HG02623 (cell line): ENCODE measurements at regions not wholly inside any gene's neighbourhood (a gene's known extent, or its start where the extent isn't known, plus 50 kb on each side); places are given as distances from the start of the nearest gene placed in this dataset.
"Not testable (repeated sequence)": the region's sequence is repeated elsewhere in the genome, so short reads cannot be mapped to it uniquely, and the experiment has no call there.

Source experiments
- ATAC-seq: cut with Tn5 transposase; IDR thresholded peaks from one replicate; pipeline ENCODE4 v1.9.1; 2021; ENCODE audit warnings: moderate library complexity; ENCODE audit not compliant: unreplicated experiment

DNA sequence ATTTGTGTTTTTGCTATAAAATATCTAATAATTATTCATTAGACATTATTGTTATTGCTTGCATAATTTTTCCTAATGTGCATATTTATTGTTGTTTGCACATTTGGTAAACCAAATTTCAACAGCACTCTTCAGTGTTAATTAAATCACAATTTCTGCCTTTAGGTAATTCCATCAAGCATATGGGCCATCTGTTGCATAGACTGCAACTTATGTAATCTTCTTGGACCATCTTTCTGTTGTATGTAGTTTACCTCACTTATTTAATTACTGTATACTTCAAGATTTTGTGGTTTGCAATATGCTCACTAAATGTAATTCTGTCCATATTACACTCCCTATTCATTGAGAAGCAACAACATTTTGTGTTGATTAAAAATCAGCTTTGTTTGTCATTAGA is 1360.1 kb downstream of the REEP3 start:
- ATAC-seq, result no peak

DNA sequence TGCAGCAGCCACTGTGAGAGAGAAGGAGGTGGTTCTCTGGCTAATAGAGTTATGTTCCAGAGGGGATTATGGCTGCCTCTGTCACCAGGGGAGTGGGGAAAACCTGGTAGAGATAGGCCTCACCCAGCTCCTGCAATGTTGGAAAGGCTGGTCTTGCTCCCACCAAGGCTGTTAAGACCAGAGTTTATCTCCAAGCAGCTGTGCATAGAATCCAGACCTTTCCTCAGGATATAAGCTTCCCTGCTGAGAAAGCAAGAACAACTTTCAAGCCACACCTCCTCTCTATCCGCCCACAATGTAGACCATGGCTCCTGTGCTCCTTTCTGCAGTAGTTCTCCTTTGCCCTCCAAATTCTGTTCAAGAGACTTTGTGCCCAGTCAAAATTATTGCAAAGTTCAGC is 1375.4 kb downstream of the REEP3 start:
- no peak for ATAC-seq

DNA sequence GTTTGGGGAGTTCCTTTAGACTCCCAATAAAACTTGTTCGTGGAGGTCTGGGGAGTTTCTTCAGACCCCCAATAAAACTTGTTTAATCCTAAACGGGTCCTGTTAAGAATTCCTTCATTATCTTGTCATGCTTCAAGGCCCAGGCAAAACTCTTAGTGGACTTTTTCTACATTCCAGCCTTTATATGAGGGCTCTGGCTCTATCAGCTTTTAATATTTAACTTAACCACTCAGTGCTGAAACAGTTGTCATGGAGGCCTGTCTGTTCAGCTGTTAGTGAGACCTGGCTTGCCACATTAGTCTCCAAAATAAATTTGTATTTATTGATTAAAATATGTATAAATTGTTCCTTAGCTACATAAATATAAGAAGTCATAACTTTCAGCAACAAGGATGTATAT is 1385.1 kb downstream of the REEP3 start:
- not testable (repeated sequence) for ATAC-seq

DNA sequence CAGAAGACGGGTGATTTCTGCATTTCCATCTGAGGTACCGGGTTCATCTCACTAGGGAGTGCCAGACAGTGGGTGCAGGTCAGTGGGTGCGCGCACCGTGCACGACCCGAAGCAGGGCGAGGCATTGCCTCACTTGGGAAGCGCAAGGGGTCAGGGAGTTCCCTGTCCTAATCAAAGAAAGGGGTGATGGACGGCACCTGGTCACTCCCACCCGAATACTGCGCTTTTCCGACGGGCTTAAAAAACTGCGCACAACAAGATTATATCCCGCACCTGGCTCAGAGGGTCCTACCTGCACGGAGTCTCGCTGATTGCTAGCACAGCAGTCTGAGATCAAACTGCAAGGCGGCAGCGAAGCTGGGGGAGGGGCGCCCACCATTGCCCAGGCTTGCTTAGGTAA is 1403.1 kb downstream of the REEP3 start:
- not testable (repeated sequence) for ATAC-seq

DNA sequence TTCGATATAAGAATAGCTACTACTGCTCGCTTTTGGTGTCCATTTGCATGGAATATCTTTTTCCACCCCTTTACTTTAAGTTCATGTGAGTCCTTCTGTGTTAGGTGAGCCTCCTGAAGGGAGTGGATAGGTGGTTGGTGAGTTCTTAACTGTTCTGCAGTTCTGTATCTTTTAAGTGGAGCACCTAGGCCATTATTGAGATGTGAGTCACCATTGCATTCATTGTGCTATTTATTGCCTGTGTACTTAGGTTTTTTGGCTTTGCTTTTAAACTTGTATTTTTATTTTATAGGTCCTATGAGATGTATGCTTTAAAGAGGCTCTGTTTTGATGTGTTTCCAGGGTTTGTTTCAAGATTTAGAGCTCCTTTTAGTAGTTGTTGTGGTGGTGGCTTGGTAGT is 1430.8 kb downstream of the REEP3 start:
- ATAC-seq, result no peak

DNA sequence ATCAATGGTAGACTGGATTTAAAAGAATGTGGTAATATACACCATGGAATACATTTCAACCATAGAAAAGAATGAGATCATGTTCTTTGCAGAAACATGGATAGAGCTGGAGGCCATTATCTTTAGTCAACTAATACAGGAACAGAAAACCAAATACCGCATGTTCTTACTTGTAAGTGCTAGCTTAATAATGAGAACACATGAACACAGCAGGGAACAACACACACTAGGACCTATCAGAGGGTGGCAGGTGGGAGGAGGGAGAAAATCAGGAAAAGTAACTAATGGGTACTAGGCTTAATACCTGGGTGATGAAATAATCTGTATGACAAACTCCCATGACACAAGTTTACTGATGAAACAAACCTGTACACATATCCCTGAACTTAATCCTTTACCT is 1435.2 kb downstream of the REEP3 start:
- ATAC-seq, result no peak

DNA sequence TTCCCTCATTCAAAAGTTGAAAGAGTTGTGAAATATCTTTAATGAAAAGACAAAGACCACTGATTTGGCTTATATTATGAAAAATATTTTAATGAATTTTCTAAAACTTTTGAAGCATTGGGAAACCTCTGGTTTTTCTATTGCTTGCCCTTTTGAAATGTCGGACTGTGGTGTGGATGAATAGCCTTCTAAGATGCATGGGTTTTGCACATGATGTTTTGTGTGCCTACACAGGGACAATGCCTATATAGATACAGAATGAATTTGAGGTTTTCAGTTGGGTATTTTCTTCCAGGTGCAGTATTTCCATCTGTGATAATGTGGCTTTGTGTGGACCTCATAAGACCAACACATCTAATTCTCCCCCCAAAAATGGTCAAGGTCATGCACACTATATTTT is 1437.9 kb downstream of the REEP3 start:
- ATAC-seq, result no peak

DNA sequence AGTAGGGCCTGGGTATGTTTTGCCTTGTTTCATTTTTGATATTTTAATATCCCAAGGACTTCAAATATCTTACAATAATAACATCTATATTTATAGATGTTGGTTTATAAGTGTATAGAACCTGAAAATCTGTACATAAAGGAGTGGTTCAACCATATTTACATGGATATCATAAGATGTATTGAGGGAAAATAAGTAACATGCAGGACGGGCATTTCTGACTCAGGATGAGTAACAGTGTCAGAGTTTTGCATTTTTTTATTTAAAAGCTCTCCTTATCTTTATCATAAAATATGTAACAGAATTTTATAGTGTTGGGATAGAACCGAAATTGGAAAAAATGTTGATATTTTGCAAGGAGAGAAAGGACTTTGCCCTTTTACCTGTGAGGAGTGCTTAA is 1438.7 kb downstream of the REEP3 start:
- no peak for ATAC-seq

DNA sequence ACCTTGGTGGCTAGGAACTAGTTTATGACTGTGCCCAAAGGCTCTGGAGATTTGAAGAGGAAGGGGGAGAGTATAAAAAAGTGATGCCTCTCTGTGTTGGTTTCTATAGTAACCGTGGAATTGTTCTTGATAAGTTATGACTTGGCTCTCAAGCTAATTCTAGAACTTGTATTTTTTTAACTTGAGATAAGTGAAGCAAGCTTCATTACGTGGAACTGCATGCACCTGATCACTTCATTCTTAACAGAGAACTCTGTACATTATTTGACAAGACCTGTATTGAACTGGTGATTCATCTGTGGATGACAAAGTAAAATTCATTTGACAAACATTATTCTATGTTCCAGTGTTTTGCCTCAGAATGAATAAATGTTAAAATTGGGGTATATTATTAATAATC is 1452.2 kb downstream of the REEP3 start:
- no peak for ATAC-seq

DNA sequence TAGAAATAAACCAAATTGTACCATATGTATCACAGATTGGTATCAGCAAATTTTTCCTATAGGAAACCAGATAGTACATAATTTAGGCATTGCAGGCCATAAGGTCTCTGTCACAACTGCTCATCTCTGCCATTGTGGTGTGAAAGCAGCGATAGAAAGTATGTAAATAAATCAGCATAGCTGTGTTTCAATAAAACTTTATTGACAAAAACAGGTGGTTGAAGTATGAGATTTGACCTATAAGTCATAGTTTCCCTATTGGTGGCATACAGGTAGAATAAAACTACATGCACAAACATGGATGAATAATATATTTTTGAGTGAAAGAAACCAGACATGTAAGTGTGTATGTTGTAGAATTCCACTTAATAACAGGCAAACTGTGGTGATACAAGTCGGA is 1454.9 kb downstream of the REEP3 start:
- no peak for ATAC-seq

DNA sequence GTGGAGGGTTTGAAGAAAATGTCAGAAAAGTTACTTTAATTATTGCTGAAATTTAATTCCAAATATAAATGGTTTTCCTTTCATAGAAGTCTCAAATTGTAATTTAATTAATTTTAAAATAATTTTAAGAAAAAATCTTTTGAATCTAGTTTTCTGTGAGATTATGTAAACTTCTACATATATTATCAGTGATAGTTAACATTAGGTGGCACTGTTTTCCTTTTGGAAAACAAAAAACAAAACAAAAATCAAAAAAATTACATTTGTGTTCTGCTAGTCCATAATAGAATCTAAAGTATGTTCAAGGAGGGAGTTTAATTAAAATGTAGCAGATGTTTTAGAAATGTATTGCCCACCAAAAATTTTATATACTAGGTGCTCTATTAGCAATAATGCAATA is 1456.7 kb downstream of the REEP3 start:
- no peak for ATAC-seq

DNA sequence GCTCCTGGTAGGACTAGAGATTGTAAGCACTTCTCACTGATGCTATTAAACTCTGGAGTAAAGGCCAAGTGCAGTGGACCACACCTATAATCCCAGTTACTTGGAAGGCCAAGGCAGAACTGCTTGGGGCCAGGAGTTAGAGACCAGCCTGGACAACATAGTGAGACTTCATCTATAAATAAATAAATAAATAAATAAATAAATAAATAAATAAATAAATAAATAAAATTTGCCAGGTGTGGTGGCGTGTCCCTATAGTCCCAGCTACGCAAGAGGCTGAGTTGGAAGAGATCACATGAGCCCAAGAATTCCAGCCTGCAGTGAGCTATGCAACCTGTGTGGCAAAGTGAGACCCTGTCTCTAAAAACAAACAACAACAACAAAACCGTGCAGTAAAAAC is 1475.7 kb downstream of the REEP3 start:
- ATAC-seq, result no peak

DNA sequence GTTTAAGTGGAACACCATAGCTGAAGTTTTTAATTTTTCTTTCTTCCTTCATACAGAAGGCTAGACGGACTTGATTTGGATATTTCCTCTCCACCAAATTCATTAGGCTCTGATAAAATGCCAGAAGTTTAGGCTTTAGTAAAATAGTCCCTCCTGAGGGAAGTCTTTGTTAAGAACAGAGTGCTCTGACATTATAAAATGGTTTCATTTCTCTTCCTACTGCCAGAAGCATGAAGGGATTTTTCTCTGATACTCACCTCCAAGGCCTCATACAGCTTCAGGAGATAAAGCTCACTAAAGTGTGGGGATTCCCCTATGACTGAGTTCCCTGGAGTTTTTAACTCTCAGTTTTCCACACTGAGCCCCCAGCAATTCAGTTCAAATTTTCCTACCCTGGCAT is 1489.6 kb downstream of the REEP3 start:
- no peak for ATAC-seq

DNA sequence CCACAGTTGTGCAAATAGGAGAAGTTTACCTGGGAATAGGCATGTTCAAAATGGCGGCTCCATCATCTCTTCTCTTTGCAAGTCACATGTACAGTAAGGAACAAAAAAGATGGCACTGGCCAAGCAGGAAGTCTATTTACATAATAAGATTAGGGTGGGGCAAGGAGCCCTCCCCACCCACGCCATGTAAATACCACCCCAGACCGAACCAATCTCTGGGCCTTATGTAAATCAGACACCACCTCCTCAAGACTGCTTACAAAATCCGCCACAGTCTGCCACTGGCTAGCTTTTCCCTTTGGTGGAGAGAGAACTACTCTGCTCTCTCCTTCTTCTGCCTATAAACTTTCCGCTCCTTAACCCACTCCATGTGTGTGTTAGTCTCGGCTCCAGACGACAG is 1496.3 kb downstream of the REEP3 start:
- no peak for ATAC-seq

DNA sequence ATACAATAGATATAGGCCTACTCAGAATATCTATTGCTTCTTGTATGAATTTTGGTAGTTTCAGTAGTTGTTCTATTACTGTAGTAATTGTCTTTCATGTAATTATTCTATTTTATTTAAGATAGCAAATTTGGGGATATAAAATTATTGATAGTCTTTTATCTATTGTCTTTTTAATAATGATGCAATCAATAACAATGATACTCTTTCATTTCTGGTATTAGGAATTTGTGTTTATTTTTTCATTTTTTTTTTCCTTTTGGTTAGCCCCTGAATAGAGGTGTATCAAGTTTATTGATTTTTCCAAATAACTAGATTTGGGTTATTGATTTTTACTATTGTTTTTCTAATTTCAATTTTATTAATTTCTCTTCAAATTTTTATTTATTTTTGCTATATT is 1503.7 kb downstream of the REEP3 start:
- ATAC-seq, result no peak

DNA sequence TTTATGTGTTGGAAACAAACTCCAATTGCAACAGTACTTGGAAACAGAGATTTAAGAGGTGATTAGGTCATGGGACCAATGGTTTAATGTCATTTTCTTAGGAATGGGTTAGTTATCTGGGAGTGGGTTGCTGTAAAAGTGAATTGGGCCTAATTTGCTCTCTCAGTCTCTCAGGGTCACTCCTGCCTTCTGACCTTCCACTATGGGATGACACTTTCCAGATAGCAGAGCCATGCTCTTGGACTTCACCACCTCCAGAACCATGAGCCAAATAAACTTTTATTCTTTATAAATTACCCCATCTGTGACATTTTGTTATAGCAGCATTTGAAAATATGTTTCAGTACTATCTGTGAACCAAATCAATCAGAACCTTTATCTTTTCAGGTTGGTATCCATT is 1509.1 kb downstream of the REEP3 start:
- ATAC-seq, result no peak

DNA sequence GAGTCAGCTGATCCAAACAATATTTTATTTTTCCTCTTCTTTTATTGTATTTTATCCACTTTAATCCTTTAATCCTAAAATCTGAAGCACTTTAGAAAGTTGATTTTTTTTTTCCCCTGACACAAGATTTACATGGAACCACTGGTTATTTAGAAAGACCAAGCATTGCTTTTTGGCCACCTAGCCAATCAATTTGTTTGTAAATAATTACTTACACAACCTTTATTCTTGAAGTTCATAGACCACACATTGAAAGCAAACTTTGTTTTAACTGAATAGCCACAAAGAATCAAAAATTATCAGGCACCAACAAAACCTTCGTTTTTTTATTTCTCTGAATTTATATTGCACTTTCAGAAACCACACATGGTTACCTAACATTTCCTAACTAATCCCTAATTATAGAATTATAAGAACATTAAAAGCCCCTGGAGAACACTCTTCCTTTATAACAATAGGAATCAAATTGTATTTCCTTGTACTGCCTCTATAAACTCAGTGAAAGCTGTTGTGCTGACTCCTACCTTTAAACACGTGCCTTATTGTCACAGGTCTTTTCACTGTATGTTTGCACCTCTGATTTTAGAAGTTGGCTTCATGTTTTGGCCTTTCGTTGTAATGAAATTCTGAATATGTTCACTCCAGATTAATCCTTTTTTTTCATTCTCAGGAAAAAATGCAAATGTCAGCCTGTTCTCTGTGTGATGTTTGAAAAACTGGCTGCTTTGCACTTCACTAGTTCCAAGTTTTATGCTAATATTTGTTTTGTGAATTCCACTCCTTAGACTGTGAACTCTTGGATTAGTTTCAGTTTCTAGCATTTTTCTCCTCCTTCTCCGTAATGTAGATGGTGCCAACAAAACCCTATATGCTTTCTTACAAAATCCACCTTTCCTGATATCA is 1511.9 kb downstream of the REEP3 start:
- ATAC-seq, result no peak

DNA sequence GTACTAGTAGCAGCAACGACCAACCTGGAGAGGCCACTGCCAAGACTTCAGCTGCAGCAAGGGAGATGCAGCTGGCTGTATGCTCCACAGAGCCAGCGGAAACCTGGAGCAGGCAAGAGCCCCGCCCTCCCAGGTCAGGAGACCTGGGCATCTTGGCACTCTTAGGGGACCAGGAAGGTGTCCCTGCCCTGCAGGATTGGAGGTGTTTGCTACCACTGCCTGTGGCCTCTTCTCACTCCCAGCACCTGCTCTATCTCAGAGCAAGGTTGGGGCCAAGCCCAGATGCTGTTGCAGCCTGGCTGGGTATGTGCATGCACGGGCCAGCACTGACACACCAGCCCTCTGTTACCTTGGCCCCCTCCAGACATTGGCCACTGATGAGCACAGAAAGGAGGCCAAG is 1512.8 kb downstream of the REEP3 start:
- no peak for ATAC-seq

DNA sequence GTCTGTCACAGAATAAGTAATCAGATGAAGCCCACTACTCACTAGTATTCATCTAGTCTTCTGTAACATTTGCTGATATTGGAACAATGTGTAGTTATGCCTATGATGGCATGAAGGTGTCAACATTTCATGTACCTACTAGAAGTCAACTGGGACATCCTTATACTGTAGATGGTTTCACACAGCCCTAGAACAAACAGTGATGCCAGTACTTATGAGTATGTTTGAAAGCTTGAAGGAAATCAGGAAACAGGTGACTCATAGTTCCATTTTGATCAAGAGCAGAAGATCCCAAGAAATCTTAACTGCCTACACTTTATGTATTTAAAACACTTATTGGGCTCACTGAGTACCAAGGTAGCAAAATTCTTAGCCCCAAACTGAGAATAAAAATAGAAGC is 1519.6 kb downstream of the REEP3 start:
- ATAC-seq, result no peak

DNA sequence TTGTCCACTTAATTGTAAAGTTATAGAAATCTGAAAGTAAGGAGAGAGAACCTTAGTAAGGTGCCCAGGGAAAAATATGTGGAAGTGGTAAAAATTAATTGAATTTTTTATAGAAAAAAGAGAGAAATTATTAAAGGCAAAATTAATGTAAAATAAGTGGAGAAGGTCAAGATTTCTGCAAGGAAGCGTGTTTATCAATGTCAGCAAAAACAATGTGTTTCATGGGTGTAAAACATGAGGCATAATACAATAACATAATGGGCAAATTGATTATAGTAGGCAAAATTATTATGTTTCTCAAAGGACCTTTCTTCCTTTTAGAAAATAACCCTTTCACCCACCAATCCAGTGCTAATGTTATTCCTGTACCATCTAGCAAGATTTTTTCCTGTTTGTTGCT is 1520.1 kb downstream of the REEP3 start:
- ATAC-seq, result no peak

DNA sequence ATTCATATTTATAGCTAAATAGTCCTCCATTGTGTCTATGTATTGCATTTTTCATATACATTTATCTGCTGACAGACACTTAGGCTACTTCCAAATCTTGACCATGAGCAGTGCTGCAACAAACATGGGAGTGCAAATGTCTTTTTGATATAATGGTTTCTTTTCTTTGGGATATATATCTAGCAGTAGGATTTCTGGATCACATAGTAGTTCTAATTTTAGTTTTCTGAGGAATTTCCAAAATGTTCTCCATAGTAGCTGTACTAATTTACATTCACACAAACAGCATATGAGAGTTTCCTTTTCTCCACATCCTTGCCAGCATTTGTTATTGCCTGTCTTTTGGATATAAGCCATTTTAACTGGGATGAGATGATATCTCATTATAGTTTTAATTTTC is 1521.3 kb downstream of the REEP3 start:
- no peak for ATAC-seq

DNA sequence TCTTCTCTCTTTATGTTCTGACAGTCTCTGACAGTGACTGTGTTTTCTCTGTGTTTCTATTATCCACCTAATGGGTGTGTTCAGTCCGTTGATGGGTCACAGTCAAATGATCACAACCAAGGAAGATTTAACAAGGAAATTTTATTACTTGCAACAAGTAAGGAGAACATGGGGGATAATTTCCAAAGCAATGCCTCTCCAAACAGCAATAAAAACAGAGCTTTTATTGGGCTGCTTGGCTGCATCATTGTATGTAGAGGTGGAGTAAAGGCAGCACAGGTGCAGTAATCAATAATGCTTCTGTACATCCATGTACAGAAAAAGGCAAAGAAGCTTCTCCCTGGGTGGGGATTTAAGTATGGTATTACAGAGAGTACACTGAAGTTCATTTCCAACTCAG is 1525.6 kb downstream of the REEP3 start:
- no peak for ATAC-seq

DNA sequence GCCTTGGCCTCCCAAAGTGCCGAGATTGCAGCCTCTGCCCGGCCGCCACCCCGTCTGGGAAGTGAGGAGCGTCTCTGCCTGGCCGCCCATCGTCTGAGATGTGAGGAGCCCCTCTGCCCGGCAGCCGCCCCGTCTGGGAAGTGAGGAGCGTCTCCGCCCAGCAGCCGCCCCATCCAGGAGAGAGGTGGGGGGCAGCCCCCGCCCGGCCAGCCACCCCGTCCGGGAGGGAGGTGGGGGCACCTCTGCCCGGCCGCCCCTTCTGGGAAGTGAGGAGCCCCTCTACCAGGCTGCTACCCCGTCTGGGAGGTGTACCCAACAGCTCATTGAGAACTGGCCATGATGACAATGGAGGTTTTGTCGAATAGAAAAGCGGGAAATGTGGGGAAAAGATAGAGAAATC is 1530.9 kb downstream of the REEP3 start:
- not testable (repeated sequence) for ATAC-seq
